Keratinocyte (primary cell): ENCODE measurements at regions not wholly inside any gene's neighbourhood (a gene's known extent, or its start where the extent isn't known, plus 50 kb on each side); places are given as distances from the start of the nearest gene placed in this dataset.

ENCODE experiments used
- DNase-seq: peaks from one replicate; pipeline ENCODE4 v3.0.0-alpha.2; 2011; ENCODE audit warnings: low read depth, missing footprints, low spot score
- FAIRE-seq: peaks from 2 replicates; lab custom pipeline; 2011; peaks lifted over from hg19 to GRCh38; lab: Jason Lieb, UNC
- H2AFZ ChIP-seq: 2 replicates; pipeline ENCODE4 v1.6.0; 2012; ENCODE audit warnings: low read length, control low read depth, inconsistent platforms; ENCODE audit not compliant: control insufficient read depth
- H3K27ac ChIP-seq: 2 replicates; pipeline ENCODE4 v1.5.1; 2011; ENCODE audit warnings: low read length; ENCODE audit not compliant: control insufficient read depth, insufficient read depth
- H3K27me3 ChIP-seq: 3 replicates; pipeline ENCODE4 v1.6.0; 2011; ENCODE audit warnings: low read length; ENCODE audit not compliant: control insufficient read depth, insufficient read depth; ENCODE audit errors: extremely low read depth
- H3K36me3 ChIP-seq, 2 experiments: 2 replicates in 1 of 2; 3 replicates in 1 of 2; pipeline ENCODE4 v1.5.1; 2011; ENCODE audit warnings: low read length in 2 of 2, mild to moderate bottlenecking in 1 of 2; ENCODE audit not compliant: control insufficient read depth in 2 of 2, insufficient read depth in 2 of 2; ENCODE audit errors: extremely low read depth in 1 of 2
- H3K4me1 ChIP-seq: 3 replicates; pipeline ENCODE4 v1.5.1; 2011; ENCODE audit warnings: low read length; ENCODE audit not compliant: control insufficient read depth, insufficient read depth; ENCODE audit errors: extremely low read depth
- H3K4me2 ChIP-seq: 3 replicates; pipeline ENCODE4 v1.6.0; 2011; ENCODE audit warnings: low read depth, low read length; ENCODE audit not compliant: control insufficient read depth, insufficient read depth; ENCODE audit errors: extremely low read depth
- H3K4me3 ChIP-seq, 3 experiments: fragments of 200-600 bp in 1 of 3; sonication (generic) in 1 of 3; 2 replicates in 2 of 3; 3 replicates in 1 of 3; pipeline ENCODE4 v1.5.1; 2011 to 2016; ENCODE audit warnings: low read length in 3 of 3, mild to moderate bottlenecking in 3 of 3, control low read depth in 2 of 3, inconsistent platforms in 1 of 3, low read depth in 1 of 3, mixed read lengths in 1 of 3, mixed run types in 1 of 3, moderate library complexity in 1 of 3; ENCODE audit not compliant: control insufficient read depth in 2 of 3, insufficient read depth in 2 of 3; ENCODE audit errors: extremely low read depth in 1 of 3
- H3K79me2 ChIP-seq: 2 replicates; pipeline ENCODE4 v1.6.0; 2012; ENCODE audit warnings: low read length; ENCODE audit not compliant: control insufficient read depth, insufficient read depth
- H3K9ac ChIP-seq: 3 replicates; pipeline ENCODE4 v1.6.0; 2011; ENCODE audit warnings: low read length; ENCODE audit not compliant: control insufficient read depth, insufficient read depth; ENCODE audit errors: extremely low read depth
- H3K9me1 ChIP-seq: 3 replicates; pipeline ENCODE4 v1.6.0; 2011; ENCODE audit warnings: low read length; ENCODE audit not compliant: control insufficient read depth, insufficient read depth; ENCODE audit errors: extremely low read depth
- H3K9me3 ChIP-seq: 2 replicates; pipeline ENCODE4 v1.5.1; 2012; ENCODE audit warnings: low read depth, low read length; ENCODE audit not compliant: control insufficient read depth
- H4K20me1 ChIP-seq: 3 replicates; pipeline ENCODE4 v1.6.0; 2011; ENCODE audit warnings: low read length; ENCODE audit not compliant: control insufficient read depth, insufficient read depth; ENCODE audit errors: extremely low read depth
- CTCF ChIP-seq, 3 experiments: IDR thresholded peaks in 1 of 3; conservative IDR thresholded peaks in 1 of 3; optimal IDR thresholded peaks in 1 of 3; 2 replicates in 2 of 3; 3 replicates in 1 of 3; pipeline versions ENCODE3 to v1.5.1; 2011; ENCODE audit warnings: low read length in 3 of 3, mild to moderate bottlenecking in 3 of 3, moderate library complexity in 2 of 3, control low read depth in 1 of 3, inconsistent platforms in 1 of 3; ENCODE audit not compliant: insufficient read depth in 2 of 3; ENCODE audit errors: extremely low read depth in 1 of 3
- EZH2 ChIP-seq: IDR thresholded peaks from one replicate; pipeline ENCODE4 v1.6.1; 2012; ENCODE audit warnings: inconsistent platforms, mild to moderate bottlenecking, low read length, moderate library complexity
- dilution Hi-C: fragments of 300-500 bp; cut with MboI; formaldehyde crosslinking; loops from one replicate; pipeline ENCODE4 v1.7.0; 2020; ENCODE audit warnings: low sequenced_read_pairs; ENCODE audit not compliant: extremely low pct_ligation_motif_present

- Histone ChIP-seq H3K36me3 (no peaks in the 10 kb centered on the region), H3K4me1 (no peaks in the 10 kb centered on the region), H2AFZ (no peak overlapping the region), H3K9ac (no peak overlapping the region), H3K27me3 (no peaks in the 10 kb centered on the region), H3K79me2 (no peaks in the 10 kb centered on the region), H3K4me2 (no peak overlapping the region), H3K9me1 (no peaks in the 10 kb centered on the region), H4K20me1 (no peaks in the 10 kb centered on the region), H3K27ac (no peak overlapping the region), H3K9me3 (no peaks in the 10 kb centered on the region), H3K4me3 (no peak overlapping the region)
- TF ChIP-seq CTCF (optimal IDR thresholded peaks at IDR 0.05 in 1 of 3, IDR thresholded peaks at IDR 0.05 in 1 of 3, conservative IDR thresholded peaks at IDR 0.05 in 1 of 3; ENCODE audit: extremely low read depth in 1 of 3, insufficient read depth in 2 of 3, low read length in 3 of 3) (no peak), EZH2 (no peak)
- FAIRE-seq: no peak
- dilution Hi-C loops: no loop called here
- no peak for DNase-seq
These were observed 235.4 kb downstream of the CENPF start for GRCh38 chr1:214838351-214838750.

- Histone ChIP-seq H3K79me2 (no peaks in the 10 kb centered on the region), H3K9ac (no peak overlapping the region), H3K4me2 (no peak overlapping the region), H4K20me1 (no peaks in the 10 kb centered on the region), H3K27ac (no peak overlapping the region), H3K9me3 (no peaks in the 10 kb centered on the region), H3K4me1 (no peaks in the 10 kb centered on the region), H3K9me1 (no peaks in the 10 kb centered on the region), H3K4me3 (no peak overlapping the region), H3K36me3 (no peaks in the 10 kb centered on the region), H2AFZ (no peak overlapping the region), H3K27me3 (no peaks in the 10 kb centered on the region)
- DNase-seq: no peak
- no peak for FAIRE-seq
- dilution Hi-C loops: no loop called here
- TF ChIP-seq CTCF (optimal IDR thresholded peaks at IDR 0.05 in 1 of 3, IDR thresholded peaks at IDR 0.05 in 1 of 3, conservative IDR thresholded peaks at IDR 0.05 in 1 of 3; ENCODE audit: extremely low read depth in 1 of 3, insufficient read depth in 2 of 3, low read length in 3 of 3) (no peak), EZH2 (no peak)
These were observed 237.4 kb downstream of the CENPF start for GRCh38 chr1:214840356-214840755.
